Neural cell (in vitro differentiated cells): ENCODE measurements at regions not wholly inside any gene's neighbourhood (a gene's known extent, or its start where the extent isn't known, plus 50 kb on each side); places are given as distances from the start of the nearest gene placed in this dataset.

Source experiments
- H2AFZ ChIP-seq: fragments of 200-600, 300-800 bp; sonication (generic), shearing (Covaris generic); 2 replicates; pipeline ENCODE4 v1.6.0; 2014; ENCODE audit warnings: low read depth, mild to moderate bottlenecking, antibody characterized with exemption, low read length, moderate library complexity
- H3F3A ChIP-seq: fragments of 200-600 bp; shearing (Covaris generic); 2 replicates; pipeline ENCODE4 v1.6.1; 2016; ENCODE audit warnings: mild to moderate bottlenecking, moderate library complexity, mixed read lengths, antibody characterized with exemption, low read length; ENCODE audit not compliant: insufficient read depth, poor library complexity, severe bottlenecking
- H3K27ac ChIP-seq: fragments of 200-600, 300-800 bp; sonication (generic), shearing (Covaris generic); 2 replicates; pipeline ENCODE4 v1.5.1; 2014; ENCODE audit warnings: mild to moderate bottlenecking, low read length, moderate library complexity
- H3K27me3 ChIP-seq: fragments of 300-800, 200-600 bp; sonication (generic), shearing (Covaris generic); 2 replicates; pipeline ENCODE4 v1.6.0; 2014; ENCODE audit warnings: mild to moderate bottlenecking, low read depth, low read length, moderate library complexity; ENCODE audit not compliant: insufficient read depth
- H3K36me3 ChIP-seq: fragments of 300-800, 200-600 bp; sonication (generic), shearing (Covaris generic); 2 replicates; pipeline ENCODE4 v1.5.1; 2014; ENCODE audit warnings: mild to moderate bottlenecking, antibody characterized with exemption, low read length, moderate library complexity; ENCODE audit not compliant: insufficient read depth
- H3K4me2 ChIP-seq: fragments of 300-800, 200-600 bp; sonication (generic), shearing (Covaris generic); 2 replicates; pipeline ENCODE4 v1.6.0; 2014; ENCODE audit warnings: mild to moderate bottlenecking, low read length
- H3K4me3 ChIP-seq: fragments of 300-800, 200-600 bp; sonication (generic), shearing (Covaris generic); 2 replicates; pipeline ENCODE4 v1.5.1; 2014; ENCODE audit warnings: mild to moderate bottlenecking, low read length, moderate library complexity
- H3K79me2 ChIP-seq: fragments of 200-600 bp; shearing (Covaris generic); replicated peaks from 2 replicates; pipeline ENCODE4 v1.6.0; 2014; ENCODE audit warnings: mild to moderate bottlenecking, low read length, moderate library complexity; ENCODE audit not compliant: insufficient read depth
- H3K9ac ChIP-seq: fragments of 300-800, 200-600 bp; sonication (generic), shearing (Covaris generic); 2 replicates; pipeline ENCODE4 v1.6.1; 2016; ENCODE audit warnings: mild to moderate bottlenecking, low read length, mixed read lengths
- H3K9me2 ChIP-seq: fragments of 200-600 bp; shearing (Covaris generic); 2 replicates; pipeline ENCODE4 v1.6.1; 2016; ENCODE audit warnings: mild to moderate bottlenecking, low read length, mixed read lengths; ENCODE audit not compliant: insufficient read depth
- H3K9me3 ChIP-seq: fragments of 200-600, 300-800 bp; sonication (generic), shearing (Covaris generic); 2 replicates; pipeline ENCODE4 v1.6.1; 2016; ENCODE audit warnings: mild to moderate bottlenecking, mixed run types, low read length, moderate library complexity, mixed read lengths
- H4K20me1 ChIP-seq: fragments of 200-600 bp; shearing (Covaris generic); 2 replicates; pipeline ENCODE4 v1.6.1; 2016; ENCODE audit warnings: mild to moderate bottlenecking, mixed run types; ENCODE audit not compliant: insufficient read depth
- CTCF ChIP-seq: fragments of 450-650 bp; IDR thresholded peaks from 2 replicates; pipeline ENCODE4 v1.5.1; 2014; ENCODE audit warnings: antibody characterized with exemption, mild to moderate bottlenecking, moderate library complexity; ENCODE audit not compliant: poor library complexity, severe bottlenecking
- EP300 ChIP-seq: fragments of 450-650 bp; conservative IDR thresholded peaks from 2 replicates; pipeline ENCODE4 v1.6.1; 2014; ENCODE audit warnings: antibody characterized with exemption, mild to moderate bottlenecking, moderate library complexity; ENCODE audit not compliant: poor library complexity, severe bottlenecking
- EZH2 ChIP-seq: fragments of 200-600, 300-800 bp; shearing (Covaris generic), sonication (generic); IDR thresholded peaks from 2 replicates; pipeline ENCODE4 v1.6.1; 2014; ENCODE audit warnings: antibody characterized with exemption, low read length, borderline replicate concordance, mild to moderate bottlenecking; ENCODE audit not compliant: insufficient read depth, poor library complexity, severe bottlenecking
- MXI1 ChIP-seq: fragments of 450-650 bp; conservative IDR thresholded peaks from 2 replicates; pipeline ENCODE4 v1.6.1; 2014; ENCODE audit warnings: antibody characterized with exemption, mild to moderate bottlenecking; ENCODE audit not compliant: poor library complexity, severe bottlenecking
- POLR2AphosphoS5 ChIP-seq: IDR thresholded peaks from 2 replicates; pipeline ENCODE4 v1.6.1; 2012
- RAD21 ChIP-seq: fragments of 450-650 bp; conservative IDR thresholded peaks from 2 replicates; pipeline ENCODE4 v1.6.1; 2014; ENCODE audit warnings: antibody characterized with exemption, mild to moderate bottlenecking, moderate library complexity
- REST ChIP-seq: IDR thresholded peaks from 2 replicates; pipeline ENCODE4 v1.6.1; 2012; ENCODE audit warnings: borderline replicate concordance
- SMC3 ChIP-seq: fragments of 450-650 bp; conservative IDR thresholded peaks from 2 replicates; pipeline ENCODE4 v1.6.1; 2014; ENCODE audit warnings: antibody characterized with exemption, mild to moderate bottlenecking, moderate library complexity; ENCODE audit not compliant: poor library complexity
- TAF1 ChIP-seq: IDR thresholded peaks from 2 replicates; pipeline ENCODE4 v1.6.1; 2012; ENCODE audit warnings: low read depth

- Histone ChIP-seq H3K27me3 (no peaks in the 10 kb centered on the region), H3K9me2 (no peaks in the 10 kb centered on the region), H3K4me2 (no peak overlapping the region), H3K79me2 (no peaks in the 10 kb centered on the region), H2AFZ (no peak overlapping the region), H3F3A (no peaks in the 10 kb centered on the region), H4K20me1 (no peaks in the 10 kb centered on the region), H3K9me3 (no peaks in the 10 kb centered on the region), H3K9ac (no peak overlapping the region), H3K4me3 (no peak overlapping the region), H3K36me3 (no peaks in the 10 kb centered on the region), H3K27ac (no peak overlapping the region)
- no peak for TF ChIP-seq POLR2AphosphoS5
- TF ChIP-seq TAF1 = no peak
- no peak for TF ChIP-seq RAD21
- TF ChIP-seq EP300 = no peak
- no peak for TF ChIP-seq CTCF
- TF ChIP-seq REST = no peak
Measured at GRCh38 chr5:66276986-66277385, 132.9 kb downstream of the SREK1 start.

GRCh38 chr5:66277981-66278380 is 133.9 kb downstream of the SREK1 start:
- no peak overlapping the region for H3K27ac ChIP-seq
- no peaks in the 10 kb centered on the region for H3K9me3 ChIP-seq
- no peak overlapping the region for H2AFZ ChIP-seq
- H3K9me2 ChIP-seq = no peaks in the 10 kb centered on the region
- H3K4me2 ChIP-seq = no peak overlapping the region
- no peaks in the 10 kb centered on the region for H3K36me3 ChIP-seq
- H4K20me1 ChIP-seq = no peaks in the 10 kb centered on the region
- H3F3A ChIP-seq = no peaks in the 10 kb centered on the region
- H3K9ac ChIP-seq = no peak overlapping the region
- no peak for TF ChIP-seq SMC3
- TF ChIP-seq TAF1 = no peak
- TF ChIP-seq POLR2AphosphoS5 = no peak
- no peak for TF ChIP-seq MXI1
- no peak for TF ChIP-seq EP300
- no peak overlapping the region for H3K4me3 ChIP-seq
- no peaks in the 10 kb centered on the region for H3K27me3 ChIP-seq
- H3K79me2 ChIP-seq = no peaks in the 10 kb centered on the region

GRCh38 chr5:66281294-66281693 is 137.2 kb downstream of the SREK1 start:
- Histone ChIP-seq H3K9ac (no peak overlapping the region), H3K79me2 (no peaks in the 10 kb centered on the region), H3K4me3 (no peak overlapping the region), H3K9me3 (no peaks in the 10 kb centered on the region), H3K27ac (no peak overlapping the region), H2AFZ (no peak overlapping the region), H3K9me2 (no peaks in the 10 kb centered on the region), H3K36me3 (no peaks in the 10 kb centered on the region), H4K20me1 (no peaks in the 10 kb centered on the region), H3K27me3 (no peaks in the 10 kb centered on the region), H3F3A (no peaks in the 10 kb centered on the region), H3K4me2 (no peak overlapping the region)
- TF ChIP-seq EP300 (no peak), POLR2AphosphoS5 (no peak), CTCF (no peak), TAF1 (no peak), RAD21 (no peak), EZH2 (no peak), MXI1 (no peak), SMC3 (no peak), REST (no peak)
